NCI-H187 (cell line): ENCODE measurements at regions not wholly inside any gene's neighbourhood (a gene's known extent, or its start where the extent isn't known, plus 50 kb on each side); places are given as distances from the start of the nearest gene placed in this dataset.

ENCODE experiments used
- DNase-seq, 2 experiments: peaks; one replicate each; lab custom pipeline; 2025; lab: John Stamatoyannopoulos, UW

- DNase-seq: no peak
Measured at GRCh38 chr1:177472567-177472966, 301.8 kb downstream of the BRINP2 start.

GRCh38 chr1:177471244-177471643 lies 300.5 kb downstream of the BRINP2 start:
- no peak for DNase-seq

GRCh38 chr1:177469519-177469918 lies 298.8 kb downstream of the BRINP2 start:
- no peak for DNase-seq

- no peak for DNase-seq
Measured at GRCh38 chr1:177466286-177466685, 295.5 kb downstream of the BRINP2 start.

- no peak for DNase-seq
Measured at GRCh38 chr1:177464686-177465085, 293.9 kb downstream of the BRINP2 start.

- DNase-seq: no peak
Measured at GRCh38 chr1:177451191-177451590, 280.4 kb downstream of the BRINP2 start.

- no peak for DNase-seq
Measured at GRCh38 chr1:177448652-177449357, 278.0 kb downstream of the BRINP2 start.

GRCh38 chr1:177448036-177448615 lies 277.4 kb downstream of the BRINP2 start:
- DNase-seq: no peak

- no peak for DNase-seq
Measured at GRCh38 chr1:177444997-177445746, 274.4 kb downstream of the BRINP2 start.

GRCh38 chr1:177443003-177443402 lies 272.2 kb downstream of the BRINP2 start:
- DNase-seq: no peak

- DNase-seq: no peak
Measured at GRCh38 chr1:177442584-177442983, 271.8 kb downstream of the BRINP2 start.

- DNase-seq: no peak
Measured at GRCh38 chr1:177441281-177441680, 270.5 kb downstream of the BRINP2 start.

GRCh38 chr1:177440821-177441220 lies 270.1 kb downstream of the BRINP2 start:
- no peak for DNase-seq

- no peak for DNase-seq
Measured at GRCh38 chr1:177439301-177439700, 268.5 kb downstream of the BRINP2 start.

GRCh38 chr1:177435364-177435763 lies 264.6 kb downstream of the BRINP2 start:
- DNase-seq: no peak

GRCh38 chr1:177432897-177433296 lies 262.1 kb downstream of the BRINP2 start:
- DNase-seq: no peak

- no peak for DNase-seq
Measured at GRCh38 chr1:177431123-177431522, 260.4 kb downstream of the BRINP2 start.

- DNase-seq: no peak
Measured at GRCh38 chr1:177429234-177429633, 258.5 kb downstream of the BRINP2 start.

GRCh38 chr1:177427811-177428210 lies 257.1 kb downstream of the BRINP2 start:
- DNase-seq: no peak

- no peak for DNase-seq
Measured at GRCh38 chr1:177426497-177426896, 255.7 kb downstream of the BRINP2 start.

GRCh38 chr1:177425199-177425598 lies 254.4 kb downstream of the BRINP2 start:
- DNase-seq: no peak

GRCh38 chr1:177424744-177425143 lies 254.0 kb downstream of the BRINP2 start:
- DNase-seq: no peak

- no peak for DNase-seq
Measured at GRCh38 chr1:177423090-177423489, 252.3 kb downstream of the BRINP2 start.
